PFSK-1 (cell line): ENCODE measurements at regions not wholly inside any gene's neighbourhood (a gene's known extent, or its start where the extent isn't known, plus 50 kb on each side); places are given as distances from the start of the nearest gene placed in this dataset.

Experiments
- FOXP2 ChIP-seq: optimal IDR thresholded peaks from 2 replicates; pipeline ENCODE3; 2011; ENCODE audit warnings: borderline replicate concordance, control low read depth, inconsistent platforms; ENCODE audit not compliant: insufficient read depth; ENCODE audit errors: extremely low read length, extremely low read depth
- POLR2AphosphoS5 ChIP-seq: IDR thresholded peaks from 2 replicates; pipeline ENCODE4 v1.6.1; 2012; ENCODE audit warnings: low read depth, mild to moderate bottlenecking, control low read depth, low read length, moderate library complexity
- TAF1 ChIP-seq: IDR thresholded peaks from 2 replicates; pipeline ENCODE4 v1.6.1; 2012; ENCODE audit warnings: low read length, control low read depth, borderline replicate concordance; ENCODE audit not compliant: insufficient read depth

DNA sequence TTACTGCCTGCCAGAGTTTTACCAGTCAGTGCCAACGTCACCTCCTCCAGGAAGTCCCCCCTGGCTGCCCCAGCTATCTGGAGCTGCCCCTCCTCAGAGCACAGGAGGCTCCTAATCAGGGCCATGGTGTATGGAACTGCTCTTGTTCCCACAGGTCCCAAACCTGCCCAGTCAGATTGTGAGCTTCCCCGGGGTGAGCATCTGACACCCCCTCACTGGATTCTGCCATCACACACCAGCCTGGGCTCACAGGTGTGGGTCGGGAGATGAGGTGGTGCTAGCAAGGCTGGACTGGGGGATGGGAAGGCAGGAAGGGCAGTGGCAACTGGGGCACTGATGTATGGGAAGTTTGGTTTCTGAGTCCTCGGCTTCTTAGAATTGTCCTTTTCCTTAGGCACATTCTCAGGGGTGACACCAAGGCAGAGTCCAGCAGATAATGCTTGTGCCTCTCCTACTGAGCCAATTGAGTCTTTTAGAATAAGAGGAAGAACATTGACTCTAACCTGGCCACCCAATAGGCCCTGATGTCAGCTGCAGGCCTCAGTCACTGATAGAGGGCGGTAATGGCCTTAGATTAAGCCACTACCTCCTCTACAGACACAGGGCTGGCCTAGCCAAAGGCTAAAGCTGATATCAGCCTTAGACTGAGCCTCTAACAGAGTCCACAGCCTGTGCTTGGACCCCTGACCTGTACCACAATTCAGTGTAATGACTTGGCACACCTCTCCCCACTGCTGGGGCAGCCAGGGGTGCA is 107.9 kb downstream of the WSCD1 start:
- no peak for TF ChIP-seq TAF1
- no peak for TF ChIP-seq FOXP2
- no peak for TF ChIP-seq POLR2AphosphoS5
